HG03575 (cell line): ENCODE measurements at regions not wholly inside any gene's neighbourhood (a gene's known extent, or its start where the extent isn't known, plus 50 kb on each side); places are given as distances from the start of the nearest gene placed in this dataset.

Experiments used
- ATAC-seq: cut with Tn5 transposase; IDR thresholded peaks from one replicate; pipeline ENCODE4 v1.9.1; 2021; ENCODE audit not compliant: unreplicated experiment, insufficient number of reproducible peaks, low FRiP score; ENCODE audit errors: extremely low read depth

DNA sequence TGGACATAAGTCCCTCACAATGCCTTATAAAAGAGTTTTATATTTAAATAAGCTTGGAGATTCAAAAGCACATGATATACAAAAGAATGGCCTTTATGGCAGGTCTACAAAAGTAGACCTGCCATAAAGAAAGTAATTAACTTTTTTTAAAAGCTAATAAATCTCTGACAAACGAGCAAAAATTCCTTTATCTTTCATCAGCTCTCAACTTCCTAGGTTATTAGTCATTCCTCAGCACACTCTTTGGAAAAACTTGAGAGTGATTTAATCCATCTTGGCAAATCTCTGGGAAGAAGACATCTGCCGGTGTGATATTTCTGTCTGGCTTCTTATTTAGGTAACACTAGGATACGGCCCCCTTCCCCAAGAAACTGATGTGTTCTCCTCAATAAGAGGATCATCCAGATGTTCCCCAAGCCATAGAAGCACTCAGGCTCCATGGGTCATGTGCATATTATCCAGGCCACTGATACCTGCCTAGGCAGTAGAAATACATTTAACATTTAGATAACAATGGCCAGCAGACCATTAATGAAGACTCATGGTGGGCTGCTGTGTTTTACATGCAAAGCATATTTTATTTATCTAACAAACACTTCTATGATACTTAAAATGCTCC lies 372.7 kb downstream of the LIG4 start:
- no peak for ATAC-seq

GRCh38 chr13:107838588-107839161 lies 376.7 kb downstream of the LIG4 start:
- no peak for ATAC-seq

DNA sequence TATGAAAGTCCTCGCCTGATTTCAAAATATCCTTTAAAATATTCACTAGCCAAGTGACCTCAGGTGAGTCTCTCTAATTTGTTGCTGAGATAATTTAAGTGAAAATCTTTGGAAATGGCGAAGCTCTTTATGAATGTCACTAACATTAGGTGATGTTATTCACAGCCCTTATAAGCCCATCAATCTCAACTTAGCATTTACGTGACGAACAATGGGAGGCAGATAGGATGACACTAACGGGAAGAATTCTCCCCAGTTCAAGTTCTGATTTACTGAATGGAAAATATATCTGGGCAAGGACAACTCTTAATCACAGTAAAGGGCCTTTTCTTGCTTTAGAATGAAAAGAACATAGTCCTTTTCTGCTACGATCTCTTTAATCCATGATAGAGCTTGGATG lies 378.7 kb downstream of the LIG4 start:
- ATAC-seq = no peak

GRCh38 chr13:107835339-107836018 lies 379.9 kb downstream of the LIG4 start:
- no peak for ATAC-seq

DNA sequence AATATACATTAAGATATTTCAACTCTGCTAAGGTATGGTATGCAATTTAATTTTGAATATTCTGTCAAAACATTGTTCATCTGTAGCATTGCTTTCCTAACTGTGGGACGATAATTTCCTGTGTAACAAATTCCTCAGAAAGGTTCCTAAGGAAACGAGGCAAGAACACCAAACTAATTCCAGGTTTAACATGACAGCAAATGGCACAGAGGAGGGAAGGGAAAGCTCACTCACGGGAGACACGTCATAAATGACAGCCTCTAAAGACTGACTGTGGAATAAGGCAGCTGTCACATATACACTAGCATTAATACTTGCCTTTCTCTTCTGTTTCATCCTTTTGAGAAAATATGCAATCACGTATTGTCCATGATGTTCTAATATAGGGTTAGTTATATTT lies 380.6 kb downstream of the LIG4 start:
- ATAC-seq = no peak

DNA sequence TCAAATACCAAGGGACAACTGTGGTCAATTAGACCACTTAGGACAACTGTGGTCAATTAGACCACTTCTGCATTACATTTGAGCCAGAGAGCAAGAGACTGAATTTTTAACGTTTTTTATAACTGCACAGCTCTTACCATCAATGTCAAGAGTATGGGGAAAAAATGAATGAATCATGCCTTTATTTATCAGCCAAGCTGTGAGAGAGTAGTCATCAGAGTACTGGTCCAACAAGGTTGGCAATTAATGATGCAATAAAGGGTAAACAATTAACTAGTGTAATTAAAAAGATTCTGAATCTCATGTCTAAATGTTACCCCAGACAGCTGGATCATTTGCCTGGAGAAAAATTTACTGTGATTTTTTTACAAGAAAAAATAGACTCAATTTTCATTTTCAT lies 381.1 kb downstream of the LIG4 start:
- no peak for ATAC-seq

GRCh38 chr13:107832500-107833100 lies 382.7 kb downstream of the LIG4 start:
- no peak for ATAC-seq

DNA sequence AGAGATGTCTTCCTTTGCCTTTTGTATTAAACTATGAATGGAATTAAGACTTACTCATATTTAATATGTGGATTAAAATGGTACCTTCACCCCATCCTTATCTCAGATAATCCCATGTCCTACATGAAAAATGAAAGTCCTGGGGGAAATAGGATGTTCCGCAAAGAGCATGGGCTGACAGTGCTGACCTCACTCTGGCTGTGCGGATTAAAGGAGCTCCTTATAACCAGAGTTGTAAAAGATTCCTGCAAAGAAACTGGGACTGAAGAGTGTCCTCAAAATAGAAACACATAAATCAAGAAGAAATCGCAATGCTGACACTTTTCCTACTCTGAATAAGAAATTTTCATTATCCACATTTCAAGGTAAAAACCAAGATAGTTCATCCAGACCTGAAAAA lies 384.5 kb downstream of the LIG4 start:
- no peak for ATAC-seq

DNA sequence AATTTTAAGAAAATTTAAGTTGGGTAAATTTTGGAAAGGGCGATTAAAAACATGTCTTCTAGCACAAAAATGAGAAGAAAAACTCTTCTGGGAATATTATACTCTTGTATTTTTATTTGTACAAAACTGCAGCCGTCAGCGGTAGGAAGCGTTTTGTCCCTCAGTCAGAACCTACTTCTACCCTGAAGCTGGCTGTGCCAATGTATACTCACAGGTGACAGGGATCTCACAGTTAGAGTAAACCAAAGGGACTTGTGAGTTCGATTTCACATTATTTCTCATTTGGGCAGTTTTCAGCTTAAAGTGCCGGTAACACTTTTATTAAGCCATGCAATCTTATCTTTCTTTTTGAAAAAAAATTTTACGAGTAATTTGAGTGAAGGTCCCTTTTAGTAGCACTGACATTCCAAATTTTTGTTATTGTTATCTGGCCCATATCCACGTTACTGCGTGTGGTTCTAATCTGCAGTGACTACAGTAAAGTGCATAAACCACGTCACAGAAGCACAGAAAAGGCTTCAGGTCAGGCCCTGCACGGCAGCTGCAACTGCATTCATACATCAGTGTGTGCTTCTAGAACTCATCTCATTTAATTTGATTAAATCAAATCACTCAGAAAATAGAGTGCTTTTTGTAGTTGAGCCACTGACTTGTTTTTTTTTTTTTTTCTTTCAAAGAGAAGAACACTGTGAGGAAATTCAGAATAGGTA lies 387.3 kb downstream of the LIG4 start:
- no peak for ATAC-seq

- ATAC-seq = no peak
Measured at GRCh38 chr13:107824635-107825034, 390.7 kb downstream of the LIG4 start.

- no peak for ATAC-seq
Measured at GRCh38 chr13:107822006-107822405, 393.3 kb downstream of the LIG4 start.

DNA sequence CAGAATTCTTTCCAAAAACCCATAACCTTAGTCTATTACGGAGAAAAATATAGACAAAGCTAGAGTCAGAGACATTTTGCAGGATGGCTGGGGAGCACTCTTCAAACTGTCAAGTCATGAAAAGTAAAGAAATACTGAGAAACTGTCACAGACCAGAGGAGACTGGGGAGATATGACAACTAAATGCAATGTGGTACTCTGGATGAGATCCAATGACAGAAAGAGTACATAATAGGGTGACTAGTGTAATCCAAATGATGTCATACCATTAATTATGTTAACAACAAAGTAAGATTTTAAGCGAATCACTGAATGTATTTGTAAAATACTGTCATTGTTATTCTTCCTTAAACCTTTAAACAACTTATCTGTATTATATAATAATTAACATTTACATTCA lies 393.8 kb downstream of the LIG4 start:
- no peak for ATAC-seq

GRCh38 chr13:107819071-107819470 lies 396.3 kb downstream of the LIG4 start:
- no peak for ATAC-seq

- no peak for ATAC-seq
Measured at GRCh38 chr13:107817647-107818287, 397.6 kb downstream of the LIG4 start.

DNA sequence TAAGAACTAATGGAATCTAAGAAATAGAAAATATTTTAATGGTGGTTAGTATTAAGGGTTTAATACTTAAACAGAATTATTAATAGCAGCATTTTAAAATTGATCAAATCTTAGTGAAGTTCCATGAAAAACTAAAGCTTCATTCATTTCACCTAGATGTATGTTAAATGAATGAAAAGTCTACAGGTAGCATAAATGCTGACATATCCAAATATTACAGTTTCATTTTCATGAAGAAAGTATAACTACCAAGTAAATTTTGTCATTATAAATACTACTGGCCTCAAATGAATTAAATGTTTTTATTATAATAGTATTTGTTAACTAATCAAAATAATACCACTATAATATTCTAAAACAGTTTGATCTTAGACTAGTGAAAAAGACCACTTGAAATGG lies 403.3 kb downstream of the LIG4 start:
- no peak for ATAC-seq

DNA sequence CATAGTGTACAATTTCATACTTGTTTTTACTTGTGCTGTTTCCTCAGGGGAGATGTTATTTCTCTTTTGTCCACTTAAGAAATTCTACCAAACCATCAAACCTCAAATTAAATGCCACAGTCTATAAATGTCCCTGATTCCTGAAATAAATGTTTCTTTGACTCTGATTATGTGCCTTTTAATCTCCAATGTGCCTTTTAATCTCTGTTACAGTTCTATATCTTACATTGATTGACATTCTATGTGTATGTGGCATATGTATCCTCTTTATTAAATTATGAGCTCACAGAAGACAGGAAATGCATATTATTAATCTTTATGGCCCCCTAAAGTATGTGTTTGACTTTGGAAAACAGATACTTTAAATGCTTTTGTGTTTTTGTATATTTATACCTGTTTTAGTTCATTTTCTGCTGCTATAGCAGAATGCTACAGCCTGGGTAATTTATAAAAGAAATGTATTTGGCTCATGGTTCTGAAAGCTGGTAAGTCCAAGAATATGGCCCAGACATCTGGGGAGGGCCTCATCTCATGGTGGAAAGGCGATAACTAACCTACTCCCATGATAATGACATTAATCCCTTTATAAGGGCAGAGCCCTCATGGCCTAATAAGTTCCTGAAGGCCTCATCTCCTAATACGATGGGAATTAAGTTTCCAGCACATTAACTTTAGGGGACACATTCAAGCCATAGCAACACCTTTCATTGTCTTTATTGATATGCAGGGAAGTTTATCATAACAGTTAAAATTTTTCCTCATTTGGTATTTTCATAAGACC lies 403.9 kb downstream of the LIG4 start:
- no peak for ATAC-seq

GRCh38 chr13:107809125-107809524 lies 406.2 kb downstream of the LIG4 start:
- ATAC-seq = no peak

DNA sequence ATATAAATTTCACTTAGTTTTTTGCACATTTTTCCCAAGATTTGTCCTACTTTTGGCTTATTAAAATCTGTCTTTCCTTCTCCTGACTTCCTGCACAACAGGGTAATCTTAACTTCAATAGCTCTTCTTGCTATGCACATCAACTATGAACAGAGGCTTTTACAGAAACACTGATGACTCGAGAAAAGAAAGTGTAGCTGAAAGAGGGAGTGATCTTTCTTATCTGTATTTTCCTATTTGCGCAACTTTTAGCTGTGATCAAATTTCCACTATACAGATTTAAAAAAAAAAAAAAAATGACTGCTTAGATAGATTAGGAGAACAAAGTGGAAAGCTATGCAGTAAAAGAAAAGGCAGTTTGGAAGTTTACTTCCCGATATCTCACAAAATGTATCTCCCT lies 406.9 kb downstream of the LIG4 start:
- no peak for ATAC-seq
